ENCODE measurements at regions not wholly inside any gene's neighbourhood (a gene's known extent, or its start where the extent isn't known, plus 50 kb on each side); places are given as distances from the start of the nearest gene placed in this dataset.
A peak's percentile ranks its signal among the peaks of the same experiment; 100 is the strongest.

DNA sequence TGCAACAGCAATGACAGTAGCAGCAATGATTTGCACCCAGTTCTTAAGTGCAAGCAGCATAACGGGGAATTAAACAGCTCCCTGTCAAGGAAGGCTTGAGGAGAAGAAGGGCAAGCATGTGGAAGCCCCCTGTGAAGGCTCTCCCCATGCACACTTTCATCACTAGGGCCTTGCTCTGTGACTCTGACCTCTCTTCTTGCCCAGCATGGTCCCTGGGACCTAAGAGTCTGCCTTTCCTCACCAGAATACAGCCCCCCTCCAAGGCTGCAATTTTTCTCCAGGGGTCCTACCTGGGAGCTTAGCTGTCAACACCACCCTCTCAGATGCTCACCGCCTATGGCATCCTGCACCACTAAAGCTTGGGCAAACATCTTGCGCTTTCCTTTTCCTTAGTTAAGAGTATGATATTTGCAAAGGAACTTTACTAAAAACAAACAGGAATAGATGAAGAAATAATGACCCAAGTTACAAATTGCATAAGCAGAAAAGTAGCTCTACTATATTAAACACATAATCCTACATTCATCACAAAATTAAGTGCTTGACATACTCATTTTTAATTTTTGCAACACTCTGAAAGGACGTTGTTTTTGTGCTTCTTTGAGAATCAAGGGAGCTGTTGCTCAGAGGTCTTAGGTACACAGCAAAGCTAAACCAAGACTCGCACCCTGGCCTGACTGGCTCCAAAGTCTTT lies 187.6 kb downstream of the ADAMTS15 start:
- Histone ChIP-seq H3K9ac (ENCODE audit: low read length) (no peak overlapping the region), H3K4me3 (ENCODE audit: low read length) (no peak overlapping the region), H3K27me3 (replicated peaks; ENCODE audit: control insufficient read depth, insufficient read depth, low read length) (no peaks in the 10 kb centered on the region), H3K9me3 (ENCODE audit: control insufficient read depth, low read length) (no peaks in the 10 kb centered on the region), H3K4me1 (ENCODE audit: control insufficient read depth, insufficient read depth, low read length) (peaks cover 32% of the 10 kb centered on the region), H3K36me3 (ENCODE audit: control insufficient read depth, insufficient read depth, low read length, severe bottlenecking) (no peaks in the 10 kb centered on the region)
- DNase-seq (ENCODE audit: low read depth): no peak

DNA sequence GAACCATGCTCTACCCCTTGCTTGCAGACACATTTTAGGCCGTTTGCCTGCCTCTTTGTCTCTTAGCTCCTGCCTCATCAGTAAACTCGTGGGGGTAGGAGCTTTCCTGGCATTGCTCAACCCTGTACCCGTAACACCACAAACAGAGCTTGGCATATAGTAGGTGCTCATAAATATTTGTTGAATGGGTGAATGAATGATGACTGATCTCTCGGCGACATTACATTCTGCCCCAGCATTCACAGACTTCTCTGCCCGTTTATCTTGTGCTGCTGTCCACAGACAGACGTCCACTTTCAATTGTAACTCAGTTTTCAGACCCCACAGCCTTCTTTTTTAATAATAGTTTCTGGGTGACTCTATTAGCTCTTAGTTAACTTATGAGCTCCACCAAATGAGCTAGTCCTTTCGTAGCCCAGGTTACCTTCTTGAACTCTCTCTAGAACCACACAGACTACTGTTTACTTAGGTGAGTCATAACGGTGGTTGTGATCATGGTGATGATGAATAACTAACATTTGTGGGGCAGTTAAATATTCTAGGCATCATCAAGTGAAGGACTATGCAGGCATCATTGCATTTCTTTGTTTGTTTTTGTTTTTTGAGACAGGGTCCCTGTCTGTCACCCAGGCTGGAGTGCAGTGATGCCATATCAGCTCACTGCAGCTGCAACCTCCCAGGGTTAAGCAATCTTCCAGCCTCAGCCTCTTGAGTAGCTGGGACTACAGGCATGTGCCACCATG lies 188.4 kb downstream of the ADAMTS15 start:
- H3K27me3 ChIP-seq (replicated peaks; ENCODE audit: control insufficient read depth, insufficient read depth, low read length): no peaks in the 10 kb centered on the region
- H3K4me3 ChIP-seq (ENCODE audit: low read length): no peak overlapping the region
- H3K4me1 ChIP-seq (ENCODE audit: control insufficient read depth, insufficient read depth, low read length): peaks cover 28% of the 10 kb centered on the region
- H3K36me3 ChIP-seq (ENCODE audit: control insufficient read depth, insufficient read depth, low read length, severe bottlenecking): no peaks in the 10 kb centered on the region
- H3K9ac ChIP-seq (ENCODE audit: low read length): no peak overlapping the region
- DNase-seq (ENCODE audit: low read depth): peak; percentile 53
- H3K9me3 ChIP-seq (ENCODE audit: control insufficient read depth, low read length): no peaks in the 10 kb centered on the region

DNA sequence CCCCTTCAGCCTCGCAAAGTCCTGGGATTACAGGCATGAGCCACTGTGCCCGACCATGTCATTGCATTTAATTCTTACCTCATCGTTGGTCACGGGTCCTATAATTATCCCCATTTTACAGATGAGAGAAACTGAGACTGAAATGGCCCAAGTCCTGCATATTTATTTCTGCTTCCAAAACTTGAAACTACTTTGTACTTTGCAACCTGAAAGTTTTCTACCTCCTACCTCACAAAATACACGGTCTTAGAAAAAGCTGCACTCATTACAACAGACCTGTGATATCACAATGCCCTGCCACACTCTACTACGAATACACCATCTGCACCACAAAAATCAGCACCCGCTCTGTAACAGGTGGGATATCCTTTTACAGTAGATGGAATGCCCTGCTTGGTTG lies 189.1 kb downstream of the ADAMTS15 start:
- no peaks in the 10 kb centered on the region for H3K27me3 ChIP-seq (replicated peaks; ENCODE audit: control insufficient read depth, insufficient read depth, low read length)
- no peaks in the 10 kb centered on the region for H3K9me3 ChIP-seq (ENCODE audit: control insufficient read depth, low read length)
- peaks cover 32% of the 10 kb centered on the region for H3K4me1 ChIP-seq (ENCODE audit: control insufficient read depth, insufficient read depth, low read length)
- no peak for DNase-seq (ENCODE audit: low read depth)
- H3K4me3 ChIP-seq (ENCODE audit: low read length): no peak overlapping the region
- no peaks in the 10 kb centered on the region for H3K36me3 ChIP-seq (ENCODE audit: control insufficient read depth, insufficient read depth, low read length, severe bottlenecking)
- H3K9ac ChIP-seq (ENCODE audit: low read length): no peak overlapping the region

DNA sequence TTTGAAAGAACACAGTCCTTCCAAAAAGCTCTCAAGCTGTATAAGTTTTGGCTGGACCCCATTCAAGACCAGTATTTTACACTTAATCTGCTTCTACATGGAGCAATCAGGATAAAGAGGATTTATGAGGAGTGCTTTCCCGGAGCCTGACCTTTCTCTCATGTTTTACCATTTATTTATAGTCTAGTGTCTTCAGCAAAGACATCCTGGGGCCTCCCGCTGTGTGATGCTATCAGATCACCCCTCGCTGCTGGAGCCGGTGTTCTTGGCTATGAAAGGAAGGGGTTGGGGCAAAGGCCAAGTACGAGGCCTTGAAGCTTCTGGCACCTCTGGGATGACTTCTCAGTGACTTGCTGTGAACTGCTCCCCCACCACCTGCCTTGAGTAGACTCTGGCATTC lies 189.6 kb downstream of the ADAMTS15 start:
- Histone ChIP-seq H3K9ac (ENCODE audit: low read length) (no peak overlapping the region), H3K9me3 (ENCODE audit: control insufficient read depth, low read length) (no peaks in the 10 kb centered on the region), H3K4me3 (ENCODE audit: low read length) (no peak overlapping the region), H3K4me1 (ENCODE audit: control insufficient read depth, insufficient read depth, low read length) (peaks cover 32% of the 10 kb centered on the region), H3K36me3 (ENCODE audit: control insufficient read depth, insufficient read depth, low read length, severe bottlenecking) (no peaks in the 10 kb centered on the region), H3K27me3 (replicated peaks; ENCODE audit: control insufficient read depth, insufficient read depth, low read length) (no peaks in the 10 kb centered on the region)
- DNase-seq (ENCODE audit: low read depth): no peak

DNA sequence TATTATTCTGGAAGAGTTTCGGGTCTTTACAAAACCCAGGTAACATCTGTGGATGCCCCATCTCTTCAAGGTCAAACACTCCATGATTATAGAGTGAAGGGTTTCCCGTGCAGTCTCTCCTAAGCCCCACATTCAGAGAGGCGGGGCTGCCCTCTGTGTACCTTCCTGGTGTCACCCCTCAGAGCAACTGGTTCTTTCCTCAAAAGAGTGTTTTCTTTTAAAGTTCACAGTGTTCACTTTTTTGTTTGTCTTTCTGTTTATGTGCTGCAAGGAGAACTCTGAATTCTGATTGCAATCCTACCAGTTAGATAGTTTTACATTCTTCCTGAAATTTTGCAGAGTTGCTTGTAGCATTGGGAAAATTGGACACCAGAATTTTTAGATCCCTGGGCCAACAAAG lies 190.2 kb downstream of the ADAMTS15 start:
- Histone ChIP-seq H3K27me3 (replicated peaks; ENCODE audit: control insufficient read depth, insufficient read depth, low read length) (no peaks in the 10 kb centered on the region), H3K4me1 (ENCODE audit: control insufficient read depth, insufficient read depth, low read length) (peaks cover 32% of the 10 kb centered on the region), H3K9me3 (ENCODE audit: control insufficient read depth, low read length) (no peaks in the 10 kb centered on the region), H3K9ac (ENCODE audit: low read length) (no peak overlapping the region), H3K36me3 (ENCODE audit: control insufficient read depth, insufficient read depth, low read length, severe bottlenecking) (no peaks in the 10 kb centered on the region), H3K4me3 (ENCODE audit: low read length) (no peak overlapping the region)
- DNase-seq (ENCODE audit: low read depth): no peak

DNA sequence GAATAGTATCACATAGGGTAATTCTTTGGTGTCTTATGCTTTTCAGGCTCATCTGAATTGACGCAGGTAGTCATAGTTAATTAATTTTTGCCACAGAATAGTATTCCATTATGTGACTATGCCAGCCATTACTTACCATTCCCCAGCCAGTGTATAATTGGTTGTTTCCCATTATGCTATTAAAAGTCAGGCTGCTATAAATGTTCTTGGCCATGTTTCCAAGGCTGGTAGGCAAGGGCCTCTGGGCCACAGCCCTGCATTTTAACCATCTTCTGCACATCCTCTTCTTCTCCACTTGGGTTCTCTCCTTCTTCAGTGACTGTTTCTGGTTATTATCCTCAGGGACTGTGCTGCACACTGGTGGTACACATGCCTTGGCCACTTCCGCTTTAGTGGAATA lies 190.9 kb downstream of the ADAMTS15 start:
- Histone ChIP-seq H3K27me3 (replicated peaks; ENCODE audit: control insufficient read depth, insufficient read depth, low read length) (no peaks in the 10 kb centered on the region), H3K36me3 (ENCODE audit: control insufficient read depth, insufficient read depth, low read length, severe bottlenecking) (no peaks in the 10 kb centered on the region), H3K4me3 (ENCODE audit: low read length) (no peak overlapping the region), H3K9ac (ENCODE audit: low read length) (no peak overlapping the region), H3K9me3 (ENCODE audit: control insufficient read depth, low read length) (no peaks in the 10 kb centered on the region), H3K4me1 (ENCODE audit: control insufficient read depth, insufficient read depth, low read length) (peaks cover 36% of the 10 kb centered on the region)
- no peak for DNase-seq (ENCODE audit: low read depth)

DNA sequence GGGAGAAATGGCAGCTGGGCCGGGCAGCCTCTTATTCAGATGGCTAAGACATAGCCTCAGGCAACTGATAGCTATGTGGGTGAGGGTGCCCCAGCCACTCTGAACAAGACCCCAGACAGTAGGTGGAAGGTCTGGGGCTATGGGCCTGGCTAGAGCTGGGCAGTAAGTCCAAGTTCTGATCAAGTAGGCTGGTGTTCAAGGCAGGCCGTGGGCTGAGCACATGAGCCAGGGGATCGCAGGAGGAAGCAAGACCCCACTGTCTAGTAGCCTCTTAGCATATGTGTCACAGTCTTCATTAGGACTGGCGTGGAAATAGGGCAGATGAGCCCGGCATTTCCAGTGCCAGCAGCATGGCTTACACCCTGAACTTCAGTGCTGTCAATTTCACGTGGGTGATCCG lies 192.1 kb downstream of the ADAMTS15 start:
- no peak for DNase-seq (ENCODE audit: low read depth)
- Histone ChIP-seq H3K4me3 (ENCODE audit: low read length) (no peak overlapping the region), H3K36me3 (ENCODE audit: control insufficient read depth, insufficient read depth, low read length, severe bottlenecking) (no peaks in the 10 kb centered on the region), H3K9ac (ENCODE audit: low read length) (no peak overlapping the region), H3K9me3 (ENCODE audit: control insufficient read depth, low read length) (no peaks in the 10 kb centered on the region), H3K4me1 (ENCODE audit: control insufficient read depth, insufficient read depth, low read length) (peaks cover 38% of the 10 kb centered on the region), H3K27me3 (replicated peaks; ENCODE audit: control insufficient read depth, insufficient read depth, low read length) (no peaks in the 10 kb centered on the region)

DNA sequence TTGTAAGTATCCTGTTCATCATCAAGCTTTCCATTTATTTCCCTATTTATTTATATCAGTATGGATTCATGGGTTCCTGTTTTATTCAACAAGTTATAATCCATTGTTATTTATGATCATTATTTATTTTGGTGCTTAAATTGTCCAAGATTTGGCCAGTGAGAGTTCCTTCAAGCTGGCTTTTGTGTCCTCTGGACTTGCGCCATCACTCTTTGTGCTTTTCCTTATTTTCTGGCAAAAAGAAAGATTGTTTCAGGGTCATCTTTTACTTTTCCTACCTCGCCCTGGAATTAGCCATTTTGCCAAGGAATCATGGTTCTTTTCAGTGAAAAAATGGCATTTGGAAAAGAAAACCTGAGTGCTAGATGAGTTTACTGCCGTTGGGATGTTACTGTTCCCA lies 193.4 kb downstream of the ADAMTS15 start:
- no peaks in the 10 kb centered on the region for H3K36me3 ChIP-seq (ENCODE audit: control insufficient read depth, insufficient read depth, low read length, severe bottlenecking)
- DNase-seq (ENCODE audit: low read depth): no peak
- H3K4me3 ChIP-seq (ENCODE audit: low read length): no peak overlapping the region
- no peak overlapping the region for H3K9ac ChIP-seq (ENCODE audit: low read length)
- H3K9me3 ChIP-seq (ENCODE audit: control insufficient read depth, low read length): no peaks in the 10 kb centered on the region
- H3K27me3 ChIP-seq (replicated peaks; ENCODE audit: control insufficient read depth, insufficient read depth, low read length): no peaks in the 10 kb centered on the region
- peaks cover 34% of the 10 kb centered on the region for H3K4me1 ChIP-seq (ENCODE audit: control insufficient read depth, insufficient read depth, low read length)

DNA sequence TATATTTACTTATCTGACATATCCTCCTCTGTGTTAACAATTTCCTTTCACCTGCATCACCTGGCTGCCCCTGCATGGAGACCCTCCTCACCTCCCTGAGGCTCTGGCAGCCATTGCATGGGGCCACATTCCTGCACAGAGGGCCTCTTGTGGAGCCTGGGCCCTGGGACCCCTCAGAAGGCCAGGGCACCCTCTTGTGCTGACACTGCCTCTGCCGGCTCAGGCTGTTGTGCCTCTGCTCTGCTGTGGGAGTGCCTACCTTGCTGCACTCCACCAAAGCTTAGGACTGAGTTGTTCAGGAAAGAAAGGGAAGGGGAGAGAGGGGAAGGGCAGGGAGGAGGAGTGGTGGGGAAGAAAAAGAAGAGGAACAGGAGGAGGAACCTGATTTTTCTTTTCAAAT lies 194.5 kb downstream of the ADAMTS15 start:
- Histone ChIP-seq H3K9me3 (ENCODE audit: control insufficient read depth, low read length) (no peaks in the 10 kb centered on the region), H3K36me3 (ENCODE audit: control insufficient read depth, insufficient read depth, low read length, severe bottlenecking) (no peaks in the 10 kb centered on the region)
- no peak for DNase-seq (ENCODE audit: low read depth)

DNA sequence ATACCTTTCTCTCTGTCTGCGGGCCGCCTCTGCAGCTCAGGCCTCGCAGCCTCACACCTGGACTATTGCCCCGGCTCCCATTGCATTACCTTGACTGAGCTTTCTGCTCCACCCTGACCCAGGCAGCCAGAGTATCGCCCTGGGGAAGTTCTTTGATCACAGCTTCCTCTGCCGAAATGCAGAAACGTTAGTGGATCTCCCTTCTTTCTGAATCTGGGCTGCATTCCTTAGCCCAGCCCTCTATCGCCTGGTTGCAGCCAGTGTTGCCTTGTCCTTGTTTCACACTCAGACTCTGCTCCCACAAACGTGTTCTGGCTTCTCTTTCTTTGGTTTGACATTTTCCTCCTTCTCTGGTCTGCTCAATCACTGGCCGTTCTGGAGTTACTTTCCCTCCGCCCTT lies 195.7 kb downstream of the ADAMTS15 start:
- Histone ChIP-seq H3K4me1 (ENCODE audit: control insufficient read depth, insufficient read depth, low read length) (peaks cover 54% of the 10 kb centered on the region), H3K9me3 (ENCODE audit: control insufficient read depth, low read length) (no peaks in the 10 kb centered on the region), H3K4me3 (ENCODE audit: low read length) (peak overlapping the region; percentile 36), H3K9ac (ENCODE audit: low read length) (peak overlapping the region; percentile 37), H3K36me3 (ENCODE audit: control insufficient read depth, insufficient read depth, low read length, severe bottlenecking) (no peaks in the 10 kb centered on the region), H3K27me3 (replicated peaks; ENCODE audit: control insufficient read depth, insufficient read depth, low read length) (no peaks in the 10 kb centered on the region)
- DNase-seq (ENCODE audit: low read depth): no peak

More for the DNA sequence above, 194.5 kb downstream of the ADAMTS15 start:
- H3K9ac ChIP-seq (ENCODE audit: low read length): no peak overlapping the region
- H3K27me3 ChIP-seq (replicated peaks; ENCODE audit: control insufficient read depth, insufficient read depth, low read length): no peaks in the 10 kb centered on the region
- peaks cover 42% of the 10 kb centered on the region for H3K4me1 ChIP-seq (ENCODE audit: control insufficient read depth, insufficient read depth, low read length)
- H3K4me3 ChIP-seq (ENCODE audit: low read length): no peak overlapping the region

DNA sequence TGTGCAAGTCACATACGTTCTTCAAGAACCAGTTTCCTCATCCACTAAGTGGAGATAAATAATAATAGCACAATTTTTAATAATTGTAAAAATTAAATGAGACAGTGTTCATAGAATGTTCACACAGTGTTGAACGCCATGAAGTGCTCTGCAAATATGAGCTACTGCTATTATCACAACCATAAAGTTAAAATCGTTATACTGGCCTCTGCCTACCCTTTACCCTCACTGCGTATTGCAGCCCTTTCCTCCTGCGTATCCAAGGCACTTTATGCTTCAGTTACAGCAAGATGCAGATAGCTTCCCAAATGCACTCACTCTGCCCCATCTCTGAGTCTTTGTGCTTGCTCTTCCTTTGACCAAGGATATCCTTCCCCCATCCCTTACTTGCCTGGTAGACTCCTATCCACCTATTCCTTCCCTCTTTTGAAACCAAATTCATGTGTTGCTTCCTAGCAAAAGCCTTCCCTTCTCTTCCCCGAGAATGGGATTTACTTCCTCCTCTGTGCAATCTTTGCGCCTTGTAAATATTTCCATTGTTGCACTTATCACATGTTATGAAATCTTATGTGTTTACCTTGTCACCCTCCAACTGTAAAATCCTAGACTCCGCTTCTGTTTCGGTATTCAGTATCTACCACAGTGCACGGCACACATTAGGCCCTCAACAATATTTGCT lies 196.9 kb downstream of the ADAMTS15 start:
- peaks cover 65% of the 10 kb centered on the region for H3K4me1 ChIP-seq (ENCODE audit: control insufficient read depth, insufficient read depth, low read length)
- DNase-seq (ENCODE audit: low read depth): no peak
- no peak overlapping the region for H3K4me3 ChIP-seq (ENCODE audit: low read length)
- no peaks in the 10 kb centered on the region for H3K9me3 ChIP-seq (ENCODE audit: control insufficient read depth, low read length)
- peak overlapping the region; percentile 48 for H3K9ac ChIP-seq (ENCODE audit: low read length)
- no peaks in the 10 kb centered on the region for H3K36me3 ChIP-seq (ENCODE audit: control insufficient read depth, insufficient read depth, low read length, severe bottlenecking)
- H3K27me3 ChIP-seq (replicated peaks; ENCODE audit: control insufficient read depth, insufficient read depth, low read length): no peaks in the 10 kb centered on the region

Data from adipocyte (in vitro differentiated cells).